ENCODE measurements at regions not wholly inside any gene's neighbourhood (a gene's known extent, or its start where the extent isn't known, plus 50 kb on each side); places are given as distances from the start of the nearest gene placed in this dataset.

Small RNA genes in the stretch of these regions (small RNA-seq; reads per million reads assigned to genes)
- 1.8 reads per million, percentile 86 among the genes with 10 or more reads in this experiment for gene MIRLET7A1
- gene MIRLET7D: 151 reads per million, percentile 98 among the genes with 10 or more reads in this experiment
- 8.2 reads per million, percentile 94 among the genes with 10 or more reads in this experiment for gene MIRLET7F1

Data from liver (tissue), 1 donor.